IMR-90 (cell line): ENCODE measurements at regions not wholly inside any gene's neighbourhood (a gene's known extent, or its start where the extent isn't known, plus 50 kb on each side); places are given as distances from the start of the nearest gene placed in this dataset.
A peak's percentile ranks its signal among the peaks of the same experiment; 100 is the strongest.

ENCODE experiments used
- ATAC-seq: fragments of 200-7000 bp; cut with Tn5 transposase; 2 replicates; pipeline ENCODE4 v1.9.1; 2020; ENCODE audit warnings: low read depth, mild to moderate bottlenecking, moderate library complexity
- BruUV-seq: library from RNA; stranded (reverse); fragments of 400-500 nt; replicated peaks from 2 replicates; lab custom pipeline; 2021; lab: Mats Ljungman, UMichigan
- CTCF ChIA-PET: fragments of 300-600 bp; formaldehyde crosslinking; extraction: SDS; loops from one replicate; lab custom pipeline; 2021; ENCODE audit warnings: antibody characterized with exemption; lab: Yijun Ruan, JAX
- POLR2A ChIA-PET: fragments of 300-600 bp; sonication (Branson Sonifier 250); formaldehyde crosslinking; loops from one replicate; lab custom pipeline; 2022; ENCODE audit warnings: antibody characterized with exemption; ENCODE audit not compliant: unreplicated experiment; lab: Charles Lee
- DNase-seq: peaks from one replicate; pipeline ENCODE4 v3.0.0; 2013
- H2AFZ ChIP-seq: replicated peaks from 2 replicates; pipeline ENCODE3; 2013; ENCODE audit warnings: low read length, mild to moderate bottlenecking; ENCODE audit not compliant: poor library complexity
- H2AK5ac ChIP-seq: 2 replicates; pipeline ENCODE4 v1.6.1; 2013; ENCODE audit warnings: low read depth, low read length, inconsistent platforms
- H2AK9ac ChIP-seq: replicated peaks from 2 replicates; pipeline ENCODE3; 2013; ENCODE audit warnings: mild to moderate bottlenecking, low read depth, low read length, moderate library complexity; ENCODE audit not compliant: poor library complexity
- H2BK120ac ChIP-seq: 2 replicates; pipeline ENCODE4 v1.6.1; 2013; ENCODE audit warnings: low read depth, low read length, inconsistent platforms
- H2BK15ac ChIP-seq: 3 replicates; pipeline ENCODE4 v1.6.1; 2013; ENCODE audit warnings: low read depth, low read length, inconsistent platforms
- H2BK20ac ChIP-seq: 2 replicates; pipeline ENCODE4 v1.6.1; 2013; ENCODE audit warnings: low read depth, mild to moderate bottlenecking, inconsistent platforms, low read length, moderate library complexity
- H2BK5ac ChIP-seq: 2 replicates; pipeline ENCODE4 v1.6.1; 2013; ENCODE audit warnings: mild to moderate bottlenecking, low read depth, low read length, inconsistent platforms; ENCODE audit not compliant: poor library complexity, severe bottlenecking
- H3K14ac ChIP-seq: replicated peaks from 2 replicates; pipeline ENCODE4 v1.6.1; 2013; ENCODE audit warnings: low read depth, low read length, inconsistent platforms
- H3K18ac ChIP-seq: 2 replicates; pipeline ENCODE4 v1.6.1; 2013; ENCODE audit warnings: low read depth, low read length, control low read depth
- H3K23ac ChIP-seq: 2 replicates; pipeline ENCODE4 v1.6.1; 2013; ENCODE audit warnings: low read depth, low read length, inconsistent platforms
- H3K27ac ChIP-seq: 2 replicates; pipeline ENCODE4 v1.5.1; 2013; ENCODE audit warnings: mild to moderate bottlenecking, control low read depth, low read length; ENCODE audit not compliant: insufficient read depth
- H3K27me3 ChIP-seq: 2 replicates; pipeline ENCODE4 v1.6.1; 2013; ENCODE audit warnings: low read length; ENCODE audit not compliant: control insufficient read depth, insufficient read depth
- H3K36me3 ChIP-seq: 2 replicates; pipeline ENCODE4 v1.6.1; 2013; ENCODE audit warnings: low read length, mixed read lengths; ENCODE audit not compliant: control insufficient read depth, insufficient read depth
- H3K4ac ChIP-seq: 2 replicates; pipeline ENCODE4 v1.6.1; 2013; ENCODE audit warnings: low read depth, low read length, inconsistent platforms
- H3K4me1 ChIP-seq: 2 replicates; pipeline ENCODE4 v1.6.1; 2013; ENCODE audit warnings: low read length, mixed read lengths; ENCODE audit not compliant: control insufficient read depth, insufficient read depth
- H3K4me2 ChIP-seq: 2 replicates; pipeline ENCODE4 v1.6.1; 2013; ENCODE audit warnings: low read depth, mild to moderate bottlenecking, control low read depth, low read length, moderate library complexity
- H3K4me3 ChIP-seq: 2 replicates; pipeline ENCODE4 v1.5.1; 2013; ENCODE audit warnings: low read depth, mild to moderate bottlenecking, control low read depth, low read length, moderate library complexity; ENCODE audit not compliant: insufficient read depth
- H3K56ac ChIP-seq: 2 replicates; pipeline ENCODE4 v1.6.1; 2013; ENCODE audit warnings: low read length, inconsistent platforms; ENCODE audit not compliant: insufficient read depth; ENCODE audit errors: extremely low read depth
- H3K79me1 ChIP-seq, 2 experiments: 2 replicates each; pipeline ENCODE4 v1.6.1; 2013; ENCODE audit warnings: low read length in 2 of 2, inconsistent platforms in 1 of 2, low read depth in 1 of 2
- H3K9ac ChIP-seq: 2 replicates; pipeline ENCODE4 v1.6.1; 2013; ENCODE audit warnings: low read depth, low read length, control low read depth
- H3K9me1 ChIP-seq: 2 replicates; pipeline ENCODE4 v1.6.1; 2013; ENCODE audit warnings: low read length, inconsistent platforms; ENCODE audit not compliant: insufficient read depth
- H3K9me3 ChIP-seq: 2 replicates; pipeline ENCODE4 v1.6.1; 2013; ENCODE audit warnings: low read length; ENCODE audit not compliant: control insufficient read depth, insufficient read depth
- H4K20me1 ChIP-seq: 2 replicates; pipeline ENCODE4 v1.6.1; 2013; ENCODE audit warnings: low read length, inconsistent platforms; ENCODE audit not compliant: insufficient read depth
- H4K5ac ChIP-seq: 2 replicates; pipeline ENCODE4 v1.6.1; 2013; ENCODE audit warnings: mild to moderate bottlenecking, low read depth, low read length, control low read depth
- H4K8ac ChIP-seq, 2 experiments: 2 replicates each; pipeline ENCODE4 v1.6.1; 2013; ENCODE audit warnings: low read depth in 2 of 2, low read length in 2 of 2, control low read depth in 1 of 2, inconsistent platforms in 1 of 2
- H4K91ac ChIP-seq: 2 replicates; pipeline ENCODE4 v1.6.1; 2013; ENCODE audit warnings: low read depth, low read length, inconsistent platforms; ENCODE audit not compliant: insufficient read depth
- BHLHE40 ChIP-seq: fragments of 150-350 bp; IDR thresholded peaks from 2 replicates; pipeline ENCODE4 v1.6.1; 2016; ENCODE audit warnings: mild to moderate bottlenecking, low read depth, low read length
- MAZ ChIP-seq: IDR thresholded peaks from 2 replicates; pipeline ENCODE4 v1.6.1; 2012; ENCODE audit warnings: low read depth, mild to moderate bottlenecking, low read length, improper control_type of control experiment, moderate library complexity, borderline replicate concordance
- MXI1 ChIP-seq: IDR thresholded peaks from 2 replicates; pipeline ENCODE4 v1.6.1; 2012; ENCODE audit warnings: low read depth, mild to moderate bottlenecking, low read length, moderate library complexity, borderline replicate concordance
- RCOR1 ChIP-seq: IDR thresholded peaks from 2 replicates; pipeline ENCODE4 v1.6.1; 2012; ENCODE audit warnings: mild to moderate bottlenecking, low read length, improper control_type of control experiment; ENCODE audit not compliant: insufficient replicate concordance
- RFX5 ChIP-seq: IDR thresholded peaks from 2 replicates; pipeline ENCODE4 v1.8.0; 2012; ENCODE audit warnings: low read depth, mild to moderate bottlenecking, low read length, moderate library complexity
- SMC3 ChIP-seq: fragments of 150-350 bp; IDR thresholded peaks from 2 replicates; pipeline ENCODE4 v1.6.1; 2016; ENCODE audit warnings: low read depth, mild to moderate bottlenecking, antibody characterized with exemption, low read length, moderate library complexity
- WGBS, 2 experiments: methylation state at CpG; one replicate each; pipeline versions ENCODE4 v1.1.5 to v1.1.7; 2013; ENCODE audit warnings: missing lambda C conversion rate in 2 of 2; ENCODE audit not compliant: insufficient read length in 1 of 2; ENCODE audit errors: extremely low coverage in 2 of 2; 5-methylcytosine and 5-hydroxymethylcytosine counted together
- dilution Hi-C: fragments of 300-500 bp; cut with HindIII; formaldehyde crosslinking; loops from one replicate; pipeline ENCODE4 v1.14.3; 2018; ENCODE audit warnings: low sequenced_read_pairs; ENCODE audit not compliant: unreplicated experiment
- in situ Hi-C: fragments of 300-500 bp; cut with MboI; formaldehyde crosslinking; loops from 3 replicates; pipeline ENCODE4 v1.14.3; 2019; ENCODE audit warnings: low sequenced_read_pairs, inconsistent platforms, mixed read lengths
- intact Hi-C: fragments of 100-400 bp; cut with micrococcal nuclease; formaldehyde crosslinking; loops from 2 replicates; pipeline ENCODE4 v1.10.0; 2022
- TF ChIP-seq, protein P1 (sequence below): conservative IDR thresholded peaks from 2 replicates; pipeline ENCODE4 v1.5.1; 2012; ENCODE audit warnings: mild to moderate bottlenecking, low read depth, low read length, improper control_type of control experiment
- TF ChIP-seq, protein P2 (sequence below): fragments of 150-350 bp; IDR thresholded peaks from 2 replicates; pipeline ENCODE4 v1.6.1; 2016; ENCODE audit warnings: low read depth, mild to moderate bottlenecking, low read length, moderate library complexity, borderline replicate concordance
- TF ChIP-seq, protein P3 (sequence below): fragments of 150-350 bp; IDR thresholded peaks from 2 replicates; pipeline ENCODE4 v1.6.1; 2017; ENCODE audit warnings: mild to moderate bottlenecking, antibody characterized with exemption, low read length, low read depth

GRCh38 chr13:44810061-44810840 lies 179.0 kb downstream of the NUFIP1 start:
- Histone ChIP-seq H3K4me2 (no peak overlapping the region), H3K23ac (0 out of 2 replicates have a peak overlapping the region, but pooled peaks have one; percentile 64), H2BK20ac (peak overlapping the region; percentile 39; the same call in 1 of the 2 replicates), H3K4me3 (no peak overlapping the region), H2AFZ (no peak overlapping the region), H2BK15ac (peak overlapping the region; percentile 84; the same call in 1 of the 3 replicates), H3K27me3 (no peaks in the 10 kb centered on the region), H3K14ac (no peak overlapping the region), H2AK5ac (peak overlapping the region; percentile 72), H3K9ac (no peak overlapping the region), H3K4ac (no peak overlapping the region), H3K79me1 (no peaks in the 10 kb centered on the region), H3K18ac (no peak overlapping the region), H4K91ac (peak overlapping the region; percentile 39), H3K36me3 (no peaks in the 10 kb centered on the region), H2BK5ac (peak overlapping the region; percentile 18), H3K4me1 (peaks cover 8% of the 10 kb centered on the region), H3K9me3 (no peaks in the 10 kb centered on the region), H2BK120ac (peak overlapping the region; percentile 4; the same call in 1 of the 2 replicates), H3K27ac (no peak overlapping the region), H4K8ac (0 out of 4 replicates have a peak overlapping the region, but pooled peaks of 1 of the 2 experiments have one; percentile 56), H4K20me1 (no peaks in the 10 kb centered on the region), H4K5ac (no peak overlapping the region), H2AK9ac (peak overlapping the region; percentile 62), H3K9me1 (peaks cover 2% of the 10 kb centered on the region; the same call in 1 of the 2 replicates), H3K56ac (no peak overlapping the region)
- DNase-seq (no peak), ATAC-seq (peak; percentile 28; the same call in 1 of the 2 replicates)
- dilution Hi-C loops (no loop called here), intact Hi-C loops (loop anchor here (10.0 kb wide), 1 partner anchor 325 kb away; no protein-coding TSS in a partner anchor), in situ Hi-C loops (no loop called here)
- CTCF ChIA-PET = no interaction called here
- TF ChIP-seq RCOR1 = no peak
- TF ChIP-seq, protein P1, sequence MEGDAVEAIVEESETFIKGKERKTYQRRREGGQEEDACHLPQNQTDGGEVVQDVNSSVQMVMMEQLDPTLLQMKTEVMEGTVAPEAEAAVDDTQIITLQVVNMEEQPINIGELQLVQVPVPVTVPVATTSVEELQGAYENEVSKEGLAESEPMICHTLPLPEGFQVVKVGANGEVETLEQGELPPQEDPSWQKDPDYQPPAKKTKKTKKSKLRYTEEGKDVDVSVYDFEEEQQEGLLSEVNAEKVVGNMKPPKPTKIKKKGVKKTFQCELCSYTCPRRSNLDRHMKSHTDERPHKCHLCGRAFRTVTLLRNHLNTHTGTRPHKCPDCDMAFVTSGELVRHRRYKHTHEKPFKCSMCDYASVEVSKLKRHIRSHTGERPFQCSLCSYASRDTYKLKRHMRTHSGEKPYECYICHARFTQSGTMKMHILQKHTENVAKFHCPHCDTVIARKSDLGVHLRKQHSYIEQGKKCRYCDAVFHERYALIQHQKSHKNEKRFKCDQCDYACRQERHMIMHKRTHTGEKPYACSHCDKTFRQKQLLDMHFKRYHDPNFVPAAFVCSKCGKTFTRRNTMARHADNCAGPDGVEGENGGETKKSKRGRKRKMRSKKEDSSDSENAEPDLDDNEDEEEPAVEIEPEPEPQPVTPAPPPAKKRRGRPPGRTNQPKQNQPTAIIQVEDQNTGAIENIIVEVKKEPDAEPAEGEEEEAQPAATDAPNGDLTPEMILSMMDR = no peak
- no peak for TF ChIP-seq MXI1
- TF ChIP-seq RFX5 = no peak
- TF ChIP-seq, protein P2, sequence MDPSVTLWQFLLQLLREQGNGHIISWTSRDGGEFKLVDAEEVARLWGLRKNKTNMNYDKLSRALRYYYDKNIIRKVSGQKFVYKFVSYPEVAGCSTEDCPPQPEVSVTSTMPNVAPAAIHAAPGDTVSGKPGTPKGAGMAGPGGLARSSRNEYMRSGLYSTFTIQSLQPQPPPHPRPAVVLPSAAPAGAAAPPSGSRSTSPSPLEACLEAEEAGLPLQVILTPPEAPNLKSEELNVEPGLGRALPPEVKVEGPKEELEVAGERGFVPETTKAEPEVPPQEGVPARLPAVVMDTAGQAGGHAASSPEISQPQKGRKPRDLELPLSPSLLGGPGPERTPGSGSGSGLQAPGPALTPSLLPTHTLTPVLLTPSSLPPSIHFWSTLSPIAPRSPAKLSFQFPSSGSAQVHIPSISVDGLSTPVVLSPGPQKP = no peak
- no peak for TF ChIP-seq SMC3
- TF ChIP-seq MAZ = no peak
- TF ChIP-seq, protein P3, sequence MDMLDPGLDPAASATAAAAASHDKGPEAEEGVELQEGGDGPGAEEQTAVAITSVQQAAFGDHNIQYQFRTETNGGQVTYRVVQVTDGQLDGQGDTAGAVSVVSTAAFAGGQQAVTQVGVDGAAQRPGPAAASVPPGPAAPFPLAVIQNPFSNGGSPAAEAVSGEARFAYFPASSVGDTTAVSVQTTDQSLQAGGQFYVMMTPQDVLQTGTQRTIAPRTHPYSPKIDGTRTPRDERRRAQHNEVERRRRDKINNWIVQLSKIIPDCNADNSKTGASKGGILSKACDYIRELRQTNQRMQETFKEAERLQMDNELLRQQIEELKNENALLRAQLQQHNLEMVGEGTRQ = no peak
- no peak for TF ChIP-seq BHLHE40
- no TSS peak for BruUV-seq
- POLR2A ChIA-PET = no interaction called here
- 73% methylated on average over 3 of the region's 5 CpGs; no CpG with 5 or more reads in 1 of the 2 experiments for WGBS, 2 experiments
